PC-3 (cell line): ENCODE measurements at regions not wholly inside any gene's neighbourhood (a gene's known extent, or its start where the extent isn't known, plus 50 kb on each side); places are given as distances from the start of the nearest gene placed in this dataset.

Source experiments
- ATAC-seq: fragments of 200-7000 bp; cut with Tn5 transposase; 2 replicates; pipeline ENCODE4 v1.9.1; 2020; ENCODE audit warnings: mild to moderate bottlenecking, moderate library complexity
- BruUV-seq: library from RNA; stranded (reverse); fragments of 400-500 nt; replicated peaks from 2 replicates; lab custom pipeline; 2021; lab: Mats Ljungman, UMichigan
- CTCF ChIA-PET: fragments of 300-600 bp; sonication (Branson Sonifier 250); formaldehyde crosslinking; loops from one replicate; lab custom pipeline; 2022; ENCODE audit warnings: antibody characterized with exemption; lab: Charles Lee
- POLR2A ChIA-PET: fragments of 300-600 bp; sonication (Branson Sonifier 250); formaldehyde crosslinking; loops from one replicate; lab custom pipeline; 2022; ENCODE audit warnings: antibody characterized with exemption; ENCODE audit not compliant: unreplicated experiment; lab: Charles Lee
- DNase-seq: peaks from one replicate; pipeline ENCODE4 v3.0.0-alpha.2; 2015
- H2AFZ ChIP-seq: fragments of 300-600 bp; sonication (generic); 2 replicates; pipeline ENCODE4 v1.6.0; 2016; ENCODE audit warnings: antibody characterized with exemption, low read length
- H3F3A ChIP-seq: fragments of 300-600 bp; sonication (generic); one replicate; pipeline ENCODE4 v1.6.0; 2017; ENCODE audit warnings: antibody characterized with exemption, low read length, control low read depth, mild to moderate bottlenecking; ENCODE audit not compliant: unreplicated experiment
- H3K27ac ChIP-seq: fragments of 300-600 bp; sonication (generic); 2 replicates; pipeline ENCODE4 v1.5.1; 2016; ENCODE audit warnings: mild to moderate bottlenecking, low read length
- H3K27me3 ChIP-seq: fragments of 300-600 bp; sonication (generic); 2 replicates; pipeline ENCODE4 v1.6.1; 2016; ENCODE audit warnings: low read length, mixed read lengths
- H3K36me3 ChIP-seq: fragments of 300-600 bp; sonication (generic); 2 replicates; pipeline ENCODE4 v1.6.1; 2016; ENCODE audit warnings: low read depth, mixed run types, low read length, mixed read lengths
- H3K4me1 ChIP-seq: fragments of 300-600 bp; sonication (generic); 2 replicates; pipeline ENCODE4 v1.5.1; 2016; ENCODE audit warnings: low read length; ENCODE audit not compliant: insufficient read depth
- H3K4me2 ChIP-seq: fragments of 300-600 bp; sonication (generic); 2 replicates; pipeline ENCODE4 v1.6.0; 2016; ENCODE audit warnings: low read length
- H3K4me3 ChIP-seq: fragments of 300-600 bp; sonication (generic); 2 replicates; pipeline ENCODE4 v1.5.1; 2016; ENCODE audit warnings: mild to moderate bottlenecking, low read length, mixed read lengths
- H3K79me2 ChIP-seq: fragments of 300-600 bp; sonication (generic); 2 replicates; pipeline ENCODE4 v1.6.1; 2017; ENCODE audit warnings: low read length, mixed read lengths
- H3K9ac ChIP-seq: fragments of 300-600 bp; sonication (generic); 2 replicates; pipeline ENCODE4 v1.6.0; 2016; ENCODE audit warnings: mild to moderate bottlenecking, low read length
- H3K9me2 ChIP-seq: fragments of 300-600 bp; sonication (generic); replicated peaks from 2 replicates; pipeline ENCODE4 v1.6.1; 2016; ENCODE audit warnings: mixed run types, low read length, mixed read lengths
- H3K9me3 ChIP-seq: fragments of 300-600 bp; sonication (generic); 2 replicates; pipeline ENCODE4 v1.6.1; 2016; ENCODE audit warnings: low read length, mixed read lengths
- H4K20me1 ChIP-seq: fragments of 300-600 bp; sonication (generic); 2 replicates; pipeline ENCODE4 v1.6.1; 2016; ENCODE audit warnings: low read length, mixed read lengths
- CTCF ChIP-seq: fragments of 300-600 bp; sonication (generic); conservative IDR thresholded peaks from 2 replicates; pipeline ENCODE4 v1.5.1; 2017; ENCODE audit warnings: antibody characterized with exemption, low read depth, mild to moderate bottlenecking, low read length
- EZH2 ChIP-seq: fragments of 300-600 bp; sonication (generic); IDR thresholded peaks from one replicate; pipeline ENCODE4 v1.6.1; 2017; ENCODE audit warnings: antibody characterized with exemption, mild to moderate bottlenecking, low read length; ENCODE audit not compliant: unreplicated experiment
- EZH2phosphoT487 ChIP-seq: fragments of 300-600 bp; sonication (generic); IDR thresholded peaks from 2 replicates; pipeline ENCODE4 v1.6.1; 2018; ENCODE audit warnings: mild to moderate bottlenecking, antibody characterized with exemption, low read length, borderline replicate concordance
- intact Hi-C: fragments of 100-400 bp; cut with micrococcal nuclease; formaldehyde crosslinking; loops from 2 replicates; pipeline ENCODE4 v1.9.0; 2023

- TF ChIP-seq EZH2phosphoT487 (no peak), CTCF (no peak), EZH2 (no peak)
- no peak overlapping the region for H2AFZ ChIP-seq
- no peak overlapping the region for H3K27ac ChIP-seq
- H3K9ac ChIP-seq = no peak overlapping the region
- peaks cover 7% of the 10 kb centered on the region; the same call in 1 of the 2 replicates for H3K27me3 ChIP-seq
- DNase-seq (no peak), ATAC-seq (no peak)
- ChIA-PET POLR2A (no interaction called here), CTCF (no interaction called here)
- no peaks in the 10 kb centered on the region for H3K79me2 ChIP-seq
- intact Hi-C loops = no loop called here
- H3K4me1 ChIP-seq = no peaks in the 10 kb centered on the region
- H3F3A ChIP-seq = no peaks in the 10 kb centered on the region
- no peak overlapping the region for H3K4me3 ChIP-seq
- H3K4me2 ChIP-seq = no peak overlapping the region
- no peaks in the 10 kb centered on the region for H3K36me3 ChIP-seq
- 0 out of 2 replicates have a peak, but pooled peaks cover 9% of the 10 kb centered on the region for H3K9me3 ChIP-seq
- H3K9me2 ChIP-seq = no peaks in the 10 kb centered on the region
- no TSS peak for BruUV-seq
- H4K20me1 ChIP-seq = no peaks in the 10 kb centered on the region
Observed at GRCh38 chr10:44498222-44498621, 113.3 kb upstream of the CXCL12 start.

GRCh38 chr10:44500451-44500850 is 115.6 kb upstream of the CXCL12 start:
- BruUV-seq = no TSS peak
- H3K9me3 ChIP-seq = 0 out of 2 replicates have a peak, but pooled peaks cover 4% of the 10 kb centered on the region

More at GRCh38 chr10:44500451-44500850, 115.6 kb upstream of the CXCL12 start:
- no peak overlapping the region for H3K4me3 ChIP-seq
- no peaks in the 10 kb centered on the region for H3K4me1 ChIP-seq
- DNase-seq (no peak), ATAC-seq (no peak)
- H3K4me2 ChIP-seq = no peak overlapping the region
- H3F3A ChIP-seq = no peaks in the 10 kb centered on the region
- POLR2A ChIA-PET = no interaction called here
- no peak overlapping the region for H3K27ac ChIP-seq
- H4K20me1 ChIP-seq = no peaks in the 10 kb centered on the region
- H3K9ac ChIP-seq = no peak overlapping the region
- H3K9me2 ChIP-seq = no peaks in the 10 kb centered on the region
- no peak for TF ChIP-seq EZH2phosphoT487
- no peak for TF ChIP-seq EZH2
- no peak for TF ChIP-seq CTCF
- intact Hi-C loops = no loop called here
- H3K79me2 ChIP-seq = no peaks in the 10 kb centered on the region
- H2AFZ ChIP-seq = no peak overlapping the region
- peaks cover 4% of the 10 kb centered on the region; the same call in 1 of the 2 replicates for H3K27me3 ChIP-seq
- H3K36me3 ChIP-seq = no peaks in the 10 kb centered on the region
- CTCF ChIA-PET = no interaction called here
